Activated CD4-positive, CD25-positive, alpha-beta regulatory T cell treated with anti-CD3 and anti-CD28 coated beads, Interleukin-2, amount 50 U/mL, for 24 hours (primary cell): ENCODE measurements at regions not wholly inside any gene's neighbourhood (a gene's known extent, or its start where the extent isn't known, plus 50 kb on each side); places are given as distances from the start of the nearest gene placed in this dataset.
"Not testable (repeated sequence)": the region's sequence is repeated elsewhere in the genome, so short reads cannot be mapped to it uniquely, and the experiment has no call there.

ENCODE experiments used
- ATAC-seq, 2 donors: fragments of 150-1000 bp; cut with Tn5 transposase; one replicate each; pipeline ENCODE4 v1.10.0; 2021; ENCODE audit warnings: mild to moderate bottlenecking in 1 of 2, moderate library complexity in 1 of 2

DNA sequence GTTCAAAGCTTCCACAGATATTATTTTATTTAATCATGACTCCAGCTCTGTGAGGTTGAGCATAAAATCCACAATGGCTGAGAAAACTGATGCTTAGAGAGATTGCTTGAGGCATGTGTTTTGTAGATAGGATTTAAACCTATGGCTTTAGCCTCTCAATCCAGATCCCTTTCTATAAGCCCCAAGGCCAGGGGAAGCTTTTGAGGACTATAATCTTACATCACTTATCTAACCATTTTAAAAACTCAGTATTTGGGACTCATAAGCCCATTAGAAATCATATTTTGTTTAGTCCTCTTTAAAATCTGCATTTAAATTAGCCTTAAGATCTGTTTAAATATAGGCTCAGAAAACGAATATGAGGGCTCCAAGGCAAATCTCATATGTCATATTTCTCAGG lies 135.4 kb upstream of the SERPINE2 start:
- no peak for ATAC-seq

DNA sequence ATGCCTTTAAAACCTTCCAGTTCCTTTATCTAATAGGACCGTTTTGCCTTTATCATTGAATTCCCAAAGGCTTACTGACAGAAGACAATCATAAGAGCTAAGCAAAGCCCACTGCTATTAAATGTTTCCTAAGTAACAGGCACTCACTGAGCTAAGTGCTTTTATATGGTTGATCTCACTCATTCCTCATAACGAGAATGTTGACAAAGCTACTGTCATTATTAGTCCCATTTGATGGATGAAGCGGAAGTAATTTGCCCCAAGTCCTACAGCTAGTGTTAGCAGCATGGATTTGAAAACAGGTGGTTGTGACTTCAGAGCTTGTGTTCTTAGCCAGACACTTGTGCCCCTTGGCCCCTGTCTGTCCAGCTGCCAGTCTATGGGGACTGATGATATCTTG lies 134.8 kb upstream of the SERPINE2 start:
- ATAC-seq = no peak

- ATAC-seq = no peak
These were observed 134.1 kb upstream of the SERPINE2 start for GRCh38 chr2:224173210-224173609.

- ATAC-seq = no peak
These were observed 132.1 kb upstream of the SERPINE2 start for GRCh38 chr2:224171226-224171625.

- ATAC-seq = no peak
These were observed 130.8 kb upstream of the SERPINE2 start for GRCh38 chr2:224169847-224170246.

GRCh38 chr2:224167781-224168180 lies 128.7 kb upstream of the SERPINE2 start:
- ATAC-seq = not testable (repeated sequence)

DNA sequence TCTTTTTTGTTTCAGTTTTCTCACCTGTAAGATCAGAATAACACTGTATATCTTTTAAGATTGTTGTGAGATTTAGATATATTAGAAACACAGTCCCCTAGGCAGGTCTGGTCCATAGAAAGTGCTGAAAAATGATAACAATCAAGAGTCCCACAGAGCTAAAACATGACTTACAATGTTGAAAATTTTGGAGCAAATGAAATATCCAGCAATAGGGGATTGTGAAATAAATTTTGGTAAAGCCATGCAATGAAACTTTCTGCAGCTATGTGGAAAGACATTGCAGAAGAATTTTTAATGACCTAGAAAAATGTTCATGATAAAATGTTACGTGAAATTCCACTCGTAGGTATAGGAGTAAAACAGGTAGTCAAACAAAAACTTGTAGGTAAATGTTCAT lies 127.6 kb upstream of the SERPINE2 start:
- no peak for ATAC-seq

- no peak for ATAC-seq
These were observed 126.8 kb upstream of the SERPINE2 start for GRCh38 chr2:224165901-224166319.

DNA sequence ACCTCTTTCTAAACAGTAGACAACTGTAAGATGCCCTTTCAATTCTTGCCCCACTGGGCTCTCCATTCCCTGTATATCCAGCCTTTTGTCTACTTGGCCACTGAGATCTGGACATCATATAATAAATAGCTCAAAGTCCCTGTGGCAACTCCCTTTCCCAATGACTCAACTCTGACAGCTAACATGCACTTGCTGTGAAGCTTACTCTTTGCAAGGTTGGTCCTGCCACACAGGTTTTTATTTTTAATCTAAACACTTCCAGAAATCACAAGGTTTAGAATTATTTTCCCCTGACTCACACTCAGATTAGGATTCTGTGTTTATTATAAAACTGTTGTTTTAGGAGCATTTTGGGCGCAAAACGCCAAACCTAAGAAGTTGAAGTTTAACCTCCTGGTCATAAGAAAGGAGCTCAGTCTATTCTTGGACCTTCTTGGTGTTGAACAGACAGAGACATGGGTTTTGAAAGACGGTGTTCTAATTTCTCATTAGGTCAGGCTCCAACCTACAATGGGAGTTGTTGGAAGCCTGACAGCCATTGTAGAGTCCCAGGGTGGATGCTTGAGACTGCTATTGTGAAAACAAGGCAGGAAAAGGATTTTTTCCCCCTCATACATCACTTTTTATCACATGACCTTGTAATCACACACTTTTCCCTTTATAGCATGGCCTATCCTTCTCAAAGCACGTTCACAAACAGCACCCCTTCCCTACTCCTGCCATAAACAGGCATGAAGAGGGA lies 124.7 kb upstream of the SERPINE2 start:
- no peak for ATAC-seq

GRCh38 chr2:224162122-224162521 lies 123.0 kb upstream of the SERPINE2 start:
- no peak for ATAC-seq

DNA sequence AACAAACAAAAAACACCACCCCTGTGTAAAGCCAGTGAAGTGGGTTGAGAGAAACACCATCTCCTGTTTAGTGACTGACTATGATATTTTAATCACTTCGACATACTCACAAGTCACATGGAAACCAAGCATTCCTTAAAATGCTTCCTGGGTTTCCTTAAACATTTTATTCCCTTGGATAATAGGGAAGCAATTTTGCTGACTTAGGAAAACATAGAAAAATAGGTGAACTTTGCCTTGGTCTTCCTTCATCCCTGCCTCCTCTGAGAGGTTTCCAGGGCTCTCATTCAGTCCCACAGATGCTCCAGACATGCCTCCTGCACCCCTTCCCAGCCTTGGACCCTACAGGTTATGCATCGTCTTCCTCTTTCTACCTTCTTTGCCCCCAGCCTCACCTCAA lies 122.6 kb upstream of the SERPINE2 start:
- ATAC-seq = no peak

GRCh38 chr2:224160917-224161316 lies 121.8 kb upstream of the SERPINE2 start:
- ATAC-seq = no peak

DNA sequence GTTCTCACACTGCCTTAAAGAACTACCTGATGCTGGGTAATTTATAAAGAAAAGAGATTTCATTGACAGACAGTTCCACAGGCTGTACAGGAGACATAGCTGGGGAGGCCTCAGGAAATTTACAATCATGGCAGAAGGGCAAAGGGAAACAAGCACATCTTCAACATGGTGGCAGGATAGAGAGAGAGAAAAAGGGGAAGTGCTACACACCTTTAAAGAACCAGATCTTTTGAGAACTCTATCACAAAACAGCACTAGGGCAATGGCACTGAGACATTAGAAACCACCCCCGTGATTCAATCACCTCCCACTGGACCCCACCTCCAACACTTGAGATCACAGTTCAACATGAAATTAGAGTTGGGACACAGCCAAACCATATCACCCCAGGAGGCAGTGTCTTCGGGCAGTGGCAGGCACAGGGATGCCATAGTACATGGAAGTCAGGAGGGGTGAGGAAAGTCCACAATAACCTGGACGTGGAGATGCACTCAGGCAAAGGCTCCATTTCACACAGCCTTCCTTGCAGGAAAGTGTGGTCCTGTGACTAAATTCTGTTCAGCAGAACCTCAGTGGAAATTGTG lies 120.4 kb upstream of the SERPINE2 start:
- ATAC-seq = no peak

DNA sequence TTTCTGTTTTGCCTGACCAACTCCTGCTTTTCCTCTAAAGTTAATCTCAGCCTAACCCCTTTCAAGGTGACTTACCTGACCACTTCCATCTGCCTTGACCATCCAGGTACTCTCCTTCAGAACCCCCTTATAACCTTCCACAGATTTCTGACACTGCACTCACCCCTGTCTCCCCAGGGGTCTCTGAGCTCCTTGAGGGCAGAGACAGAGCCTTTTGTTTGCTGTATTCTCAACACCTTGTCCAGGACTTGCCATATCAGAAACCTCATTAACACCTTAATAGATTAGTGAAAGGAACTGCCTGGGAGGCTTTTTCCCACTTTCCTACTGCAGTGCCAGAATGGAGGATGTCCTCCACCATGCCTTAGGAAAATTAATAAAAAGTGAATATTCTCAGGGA lies 119.7 kb upstream of the SERPINE2 start:
- ATAC-seq = no peak

- ATAC-seq = no peak
These were observed 119.0 kb upstream of the SERPINE2 start for GRCh38 chr2:224158061-224158460.

- ATAC-seq = no peak
These were observed 118.6 kb upstream of the SERPINE2 start for GRCh38 chr2:224157655-224158054.

DNA sequence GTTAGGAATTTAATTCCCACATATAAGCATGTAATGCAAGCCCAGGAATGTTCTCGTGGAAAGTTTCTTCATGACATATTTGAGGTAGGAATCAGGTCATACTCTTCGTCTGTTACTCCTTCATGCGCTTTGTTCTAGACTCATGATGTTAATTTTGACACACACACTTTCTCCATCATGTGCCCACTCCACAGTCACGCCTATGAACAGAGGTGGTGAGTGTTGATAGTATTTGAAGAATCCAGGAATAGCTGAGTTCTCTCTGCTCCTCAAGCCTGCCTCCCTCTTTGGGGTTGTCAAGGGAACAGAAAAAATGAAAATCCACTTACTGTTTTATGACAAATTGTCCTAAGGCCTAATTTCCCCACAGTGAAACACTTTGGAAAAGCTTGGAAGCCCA lies 117.3 kb upstream of the SERPINE2 start:
- ATAC-seq = no peak

DNA sequence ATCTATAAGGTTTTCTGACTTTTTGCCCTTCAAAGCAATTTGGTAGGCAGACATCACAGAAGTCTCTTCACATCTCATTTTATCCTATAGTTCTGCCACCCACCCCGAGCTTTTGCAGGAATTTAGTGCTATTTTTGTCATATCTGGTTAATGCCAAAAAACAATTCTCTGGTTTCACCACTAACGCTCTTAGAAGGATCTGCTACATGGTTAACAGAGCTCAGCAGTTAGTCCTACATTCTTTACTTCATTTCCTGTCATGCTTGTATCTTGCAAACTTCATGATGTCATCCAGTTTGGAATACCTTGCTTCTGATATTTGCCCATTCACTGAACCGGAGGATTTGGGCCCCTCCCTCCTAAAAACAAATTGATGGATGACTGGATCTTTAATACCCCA lies 116.8 kb upstream of the SERPINE2 start:
- no peak for ATAC-seq

- no peak for ATAC-seq
These were observed 116.3 kb upstream of the SERPINE2 start for GRCh38 chr2:224155371-224155770.

GRCh38 chr2:224151680-224152310 lies 112.7 kb upstream of the SERPINE2 start:
- no peak for ATAC-seq

- no peak for ATAC-seq
These were observed 112.1 kb upstream of the SERPINE2 start for GRCh38 chr2:224151161-224151560.

DNA sequence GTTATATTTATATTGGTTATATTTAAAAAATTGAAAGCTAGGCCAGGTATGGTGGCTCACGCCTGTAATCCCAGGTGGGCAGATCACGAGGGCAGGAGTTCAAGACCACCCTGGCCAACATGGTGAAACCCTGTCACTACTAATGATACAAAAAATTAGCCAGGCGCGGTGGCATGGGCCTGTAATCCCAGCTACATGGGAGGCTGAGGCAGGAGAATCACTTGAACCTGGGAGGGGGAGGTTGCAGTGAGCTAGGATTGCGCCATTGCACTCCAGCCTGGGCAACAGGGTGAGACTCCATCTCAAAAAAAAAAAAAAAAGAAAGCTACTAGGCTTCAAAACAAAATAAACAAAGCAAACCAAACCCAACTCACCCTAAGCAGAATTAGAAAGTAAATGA lies 109.0 kb upstream of the SERPINE2 start:
- ATAC-seq = not testable (repeated sequence)

- ATAC-seq = no peak
These were observed 108.1 kb upstream of the SERPINE2 start for GRCh38 chr2:224147174-224147573.
